Large intestine (tissue), 3 donors: ENCODE measurements at regions not wholly inside any gene's neighbourhood (a gene's known extent, or its start where the extent isn't known, plus 50 kb on each side); places are given as distances from the start of the nearest gene placed in this dataset.

Experiments used
- DNase-seq, 2 donors: peaks; one replicate each; pipeline versions ENCODE4 v3.0.0 to v3.0.0-alpha.2; 2013
- H3K27ac ChIP-seq: one replicate; pipeline ENCODE4 v1.5.1; 2013; ENCODE audit warnings: low read length
- H3K27me3 ChIP-seq: 2 replicates; pipeline ENCODE4 v1.6.1; 2013; ENCODE audit warnings: low read length; ENCODE audit not compliant: control insufficient read depth, insufficient read depth
- H3K36me3 ChIP-seq: 2 replicates; pipeline ENCODE4 v1.6.1; 2013; ENCODE audit warnings: low read length; ENCODE audit not compliant: control insufficient read depth, insufficient read depth
- H3K4me1 ChIP-seq: one replicate; pipeline ENCODE4 v1.6.1; 2013; ENCODE audit warnings: low read length; ENCODE audit not compliant: control insufficient read depth, insufficient read depth
- H3K4me3 ChIP-seq: one replicate; pipeline ENCODE4 v1.5.1; 2013; ENCODE audit warnings: low read length
- H3K9me3 ChIP-seq: one replicate; pipeline ENCODE4 v1.6.1; 2013; ENCODE audit warnings: mild to moderate bottlenecking, low read depth, low read length, moderate library complexity; ENCODE audit not compliant: control insufficient read depth
- WGBS: methylation state at CpG from one replicate; pipeline ENCODE4 v1.1.5; 2013; ENCODE audit warnings: low lambda C conversion rate; ENCODE audit not compliant: insufficient coverage; 5-methylcytosine and 5-hydroxymethylcytosine counted together

- peaks cover 8% of the 10 kb centered on the region for H3K4me1 ChIP-seq
- WGBS = 80% methylated on average over 2 of the region's 2 CpGs
- no peak for DNase-seq
- H3K36me3 ChIP-seq = no peaks in the 10 kb centered on the region
- no peaks in the 10 kb centered on the region for H3K9me3 ChIP-seq
- no peaks in the 10 kb centered on the region for H3K27me3 ChIP-seq
- H3K4me3 ChIP-seq = no peak overlapping the region
- no peak overlapping the region for H3K27ac ChIP-seq
Observed at GRCh38 chr20:22431419-22431818, 153.0 kb downstream of the FOXA2 start.

GRCh38 chr20:22430746-22431168, 153.6 kb downstream of the FOXA2 start:
- Histone ChIP-seq H3K4me3 (no peak overlapping the region), H3K36me3 (no peaks in the 10 kb centered on the region), H3K27ac (no peak overlapping the region), H3K9me3 (no peaks in the 10 kb centered on the region), H3K27me3 (no peaks in the 10 kb centered on the region), H3K4me1 (peaks cover 8% of the 10 kb centered on the region)
- DNase-seq = peak in 1 of 2 donors; percentile 29
- no CpG with 5 or more reads among the region's 11 CpGs for WGBS

- H3K4me1 ChIP-seq = peaks cover 8% of the 10 kb centered on the region
- no peak overlapping the region for H3K27ac ChIP-seq
- no peak for DNase-seq
- no peaks in the 10 kb centered on the region for H3K27me3 ChIP-seq
- H3K9me3 ChIP-seq = no peaks in the 10 kb centered on the region
- WGBS = 80% methylated on average over 1 of the region's 15 CpGs
- no peaks in the 10 kb centered on the region for H3K36me3 ChIP-seq
- H3K4me3 ChIP-seq = no peak overlapping the region
Observed at GRCh38 chr20:22430154-22430745, 154.1 kb downstream of the FOXA2 start.

- 80% methylated on average over 1 of the region's 10 CpGs for WGBS
- Histone ChIP-seq H3K27ac (no peak overlapping the region), H3K27me3 (no peaks in the 10 kb centered on the region), H3K36me3 (no peaks in the 10 kb centered on the region), H3K4me3 (no peak overlapping the region), H3K9me3 (no peaks in the 10 kb centered on the region), H3K4me1 (peaks cover 8% of the 10 kb centered on the region)
- no peak for DNase-seq
Observed at GRCh38 chr20:22429175-22430153, 154.9 kb downstream of the FOXA2 start.

GRCh38 chr20:22428051-22428450, 156.3 kb downstream of the FOXA2 start:
- Histone ChIP-seq H3K27me3 (no peaks in the 10 kb centered on the region), H3K9me3 (no peaks in the 10 kb centered on the region), H3K27ac (no peak overlapping the region), H3K4me3 (no peak overlapping the region), H3K36me3 (no peaks in the 10 kb centered on the region), H3K4me1 (peaks cover 8% of the 10 kb centered on the region)
- 83% methylated on average over 1 of the region's 3 CpGs for WGBS
- DNase-seq = no peak

- no peak overlapping the region for H3K27ac ChIP-seq
- H3K4me1 ChIP-seq = peaks cover 8% of the 10 kb centered on the region
- no peaks in the 10 kb centered on the region for H3K27me3 ChIP-seq
- no peaks in the 10 kb centered on the region for H3K36me3 ChIP-seq
- no peaks in the 10 kb centered on the region for H3K9me3 ChIP-seq
- no CpG with 5 or more reads among the region's 2 CpGs for WGBS
- H3K4me3 ChIP-seq = no peak overlapping the region
- no peak for DNase-seq
Observed at GRCh38 chr20:22426772-22427171, 157.6 kb downstream of the FOXA2 start.

- WGBS = 86% methylated on average over 1 of the region's 5 CpGs
Observed at GRCh38 chr20:22425344-22426295, 158.8 kb downstream of the FOXA2 start.

GRCh38 chr20:22423190-22423832, 161.1 kb downstream of the FOXA2 start:
- Histone ChIP-seq H3K9me3 (no peaks in the 10 kb centered on the region), H3K36me3 (no peaks in the 10 kb centered on the region), H3K27me3 (no peaks in the 10 kb centered on the region), H3K4me1 (no peaks in the 10 kb centered on the region), H3K4me3 (no peak overlapping the region), H3K27ac (no peak overlapping the region)
- no peak for DNase-seq
- WGBS = 100% methylated on average over 2 of the region's 6 CpGs

More at GRCh38 chr20:22425344-22426295, 158.8 kb downstream of the FOXA2 start:
- H3K27me3 ChIP-seq = no peaks in the 10 kb centered on the region
- H3K4me1 ChIP-seq = peaks cover 5% of the 10 kb centered on the region
- no peak overlapping the region for H3K27ac ChIP-seq
- H3K36me3 ChIP-seq = no peaks in the 10 kb centered on the region
- no peak overlapping the region for H3K4me3 ChIP-seq
- DNase-seq = no peak
- H3K9me3 ChIP-seq = no peaks in the 10 kb centered on the region

- H3K4me3 ChIP-seq = no peak overlapping the region
- WGBS = no CpG with 5 or more reads among the region's 3 CpGs
- H3K9me3 ChIP-seq = no peaks in the 10 kb centered on the region
- no peak for DNase-seq
- H3K4me1 ChIP-seq = no peaks in the 10 kb centered on the region
- H3K27ac ChIP-seq = no peak overlapping the region
- H3K27me3 ChIP-seq = no peaks in the 10 kb centered on the region
- no peaks in the 10 kb centered on the region for H3K36me3 ChIP-seq
Observed at GRCh38 chr20:22420116-22420598, 164.2 kb downstream of the FOXA2 start.
